ENCODE measurements at regions not wholly inside any gene's neighbourhood (a gene's known extent, or its start where the extent isn't known, plus 50 kb on each side); places are given as distances from the start of the nearest gene placed in this dataset.

DNA sequence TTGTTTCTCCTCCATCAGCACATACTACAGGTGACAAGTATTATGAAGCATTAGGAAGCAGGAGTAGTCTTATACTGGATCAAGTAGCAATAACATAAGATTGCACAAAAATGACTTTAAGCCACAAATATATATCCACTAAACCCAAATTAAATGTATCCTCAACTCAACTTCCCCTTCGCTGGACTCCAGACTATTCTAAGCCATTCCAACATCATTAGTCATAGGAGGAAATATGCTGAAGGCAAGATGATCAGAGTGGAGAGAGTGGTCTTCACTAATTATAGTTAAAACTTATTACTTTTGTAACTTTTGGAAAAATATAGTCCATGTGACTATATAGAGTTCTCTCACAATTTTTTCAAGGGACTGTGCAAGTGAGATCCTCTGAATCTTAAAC is 390.7 kb upstream of the ZP4 start:
- H3K27me3 Mint-ChIP-seq (ENCODE audit: low read depth), result no peaks in the 10 kb centered on the region
- peaks cover 4% of the 10 kb centered on the region; the same call in 1 of the 2 replicates for H3K4me1 Mint-ChIP-seq
- ChIA-PET CTCF (no interaction called here), POLR2A (no interaction called here)
- ATAC-seq, result no peak
- H3K36me3 Mint-ChIP-seq, result peaks cover 19% of the 10 kb centered on the region
- no peak overlapping the region for H3K4me3 Mint-ChIP-seq
- no peak overlapping the region for H3K27ac Mint-ChIP-seq
- TF ChIP-seq, protein P1, sequence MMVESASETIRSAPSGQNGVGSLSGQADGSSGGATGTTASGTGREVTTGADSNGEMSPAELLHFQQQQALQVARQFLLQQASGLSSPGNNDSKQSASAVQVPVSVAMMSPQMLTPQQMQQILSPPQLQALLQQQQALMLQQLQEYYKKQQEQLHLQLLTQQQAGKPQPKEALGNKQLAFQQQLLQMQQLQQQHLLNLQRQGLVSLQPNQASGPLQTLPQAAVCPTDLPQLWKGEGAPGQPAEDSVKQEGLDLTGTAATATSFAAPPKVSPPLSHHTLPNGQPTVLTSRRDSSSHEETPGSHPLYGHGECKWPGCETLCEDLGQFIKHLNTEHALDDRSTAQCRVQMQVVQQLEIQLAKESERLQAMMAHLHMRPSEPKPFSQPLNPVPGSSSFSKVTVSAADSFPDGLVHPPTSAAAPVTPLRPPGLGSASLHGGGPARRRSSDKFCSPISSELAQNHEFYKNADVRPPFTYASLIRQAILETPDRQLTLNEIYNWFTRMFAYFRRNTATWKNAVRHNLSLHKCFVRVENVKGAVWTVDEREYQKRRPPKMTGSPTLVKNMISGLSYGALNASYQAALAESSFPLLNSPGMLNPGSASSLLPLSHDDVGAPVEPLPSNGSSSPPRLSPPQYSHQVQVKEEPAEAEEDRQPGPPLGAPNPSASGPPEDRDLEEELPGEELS (CRISPR knock-in tag; IDR thresholded peaks at IDR 0.05), result no peak
- TF ChIP-seq, protein P2, sequence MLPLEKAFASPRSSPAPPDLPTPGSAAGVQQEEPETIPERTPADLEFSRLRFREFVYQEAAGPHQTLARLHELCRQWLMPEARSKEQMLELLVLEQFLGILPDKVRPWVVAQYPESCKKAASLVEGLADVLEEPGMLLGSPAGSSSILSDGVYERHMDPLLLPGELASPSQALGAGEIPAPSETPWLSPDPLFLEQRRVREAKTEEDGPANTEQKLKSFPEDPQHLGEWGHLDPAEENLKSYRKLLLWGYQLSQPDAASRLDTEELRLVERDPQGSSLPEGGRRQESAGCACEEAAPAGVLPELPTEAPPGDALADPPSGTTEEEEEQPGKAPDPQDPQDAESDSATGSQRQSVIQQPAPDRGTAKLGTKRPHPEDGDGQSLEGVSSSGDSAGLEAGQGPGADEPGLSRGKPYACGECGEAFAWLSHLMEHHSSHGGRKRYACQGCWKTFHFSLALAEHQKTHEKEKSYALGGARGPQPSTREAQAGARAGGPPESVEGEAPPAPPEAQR (CRISPR knock-in tag; IDR thresholded peaks at IDR 0.05), result no peak
- TF ChIP-seq, protein P3, sequence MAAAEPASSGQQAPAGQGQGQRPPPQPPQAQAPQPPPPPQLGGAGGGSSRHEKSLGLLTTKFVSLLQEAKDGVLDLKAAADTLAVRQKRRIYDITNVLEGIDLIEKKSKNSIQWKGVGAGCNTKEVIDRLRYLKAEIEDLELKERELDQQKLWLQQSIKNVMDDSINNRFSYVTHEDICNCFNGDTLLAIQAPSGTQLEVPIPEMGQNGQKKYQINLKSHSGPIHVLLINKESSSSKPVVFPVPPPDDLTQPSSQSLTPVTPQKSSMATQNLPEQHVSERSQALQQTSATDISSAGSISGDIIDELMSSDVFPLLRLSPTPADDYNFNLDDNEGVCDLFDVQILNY (CRISPR knock-in tag; IDR thresholded peaks at IDR 0.05), result no peak
- TF ChIP-seq, protein P4, sequence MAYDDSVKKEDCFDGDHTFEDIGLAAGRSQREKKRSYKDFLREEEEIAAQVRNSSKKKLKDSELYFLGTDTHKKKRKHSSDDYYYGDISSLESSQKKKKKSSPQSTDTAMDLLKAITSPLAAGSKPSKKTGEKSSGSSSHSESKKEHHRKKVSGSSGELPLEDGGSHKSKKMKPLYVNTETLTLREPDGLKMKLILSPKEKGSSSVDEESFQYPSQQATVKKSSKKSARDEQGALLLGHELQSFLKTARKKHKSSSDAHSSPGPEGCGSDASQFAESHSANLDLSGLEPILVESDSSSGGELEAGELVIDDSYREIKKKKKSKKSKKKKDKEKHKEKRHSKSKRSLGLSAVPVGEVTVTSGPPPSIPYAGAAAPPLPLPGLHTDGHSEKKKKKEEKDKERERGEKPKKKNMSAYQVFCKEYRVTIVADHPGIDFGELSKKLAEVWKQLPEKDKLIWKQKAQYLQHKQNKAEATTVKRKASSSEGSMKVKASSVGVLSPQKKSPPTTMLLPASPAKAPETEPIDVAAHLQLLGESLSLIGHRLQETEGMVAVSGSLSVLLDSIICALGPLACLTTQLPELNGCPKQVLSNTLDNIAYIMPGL (CRISPR knock-in tag; IDR thresholded peaks at IDR 0.05), result no peak
- TF ChIP-seq FOXK1 (CRISPR knock-in tag; IDR thresholded peaks at IDR 0.05) (no peak), NFE2L1 (CRISPR knock-in tag; IDR thresholded peaks at IDR 0.05) (no peak), GTF2I (CRISPR knock-in tag; conservative IDR thresholded peaks at IDR 0.05) (no peak), ETV6 (CRISPR knock-in tag; IDR thresholded peaks at IDR 0.05) (no peak), NFATC4 (CRISPR knock-in tag; IDR thresholded peaks at IDR 0.05) (no peak), ELF4 (CRISPR knock-in tag; IDR thresholded peaks at IDR 0.05; ENCODE audit: low read depth) (no peak), SP1 (CRISPR knock-in tag; conservative IDR thresholded peaks at IDR 0.05) (no peak), GABPB1 (CRISPR knock-in tag; IDR thresholded peaks at IDR 0.05) (no peak), TEAD4 (CRISPR knock-in tag; IDR thresholded peaks at IDR 0.05) (no peak), ZNF232 (CRISPR knock-in tag; IDR thresholded peaks at IDR 0.05) (no peak), JAZF1 (CRISPR knock-in tag; IDR thresholded peaks at IDR 0.05) (no peak), RELA (CRISPR knock-in tag; IDR thresholded peaks at IDR 0.05; ENCODE audit: borderline replicate concordance) (no peak)
- TF ChIP-seq, protein P5, sequence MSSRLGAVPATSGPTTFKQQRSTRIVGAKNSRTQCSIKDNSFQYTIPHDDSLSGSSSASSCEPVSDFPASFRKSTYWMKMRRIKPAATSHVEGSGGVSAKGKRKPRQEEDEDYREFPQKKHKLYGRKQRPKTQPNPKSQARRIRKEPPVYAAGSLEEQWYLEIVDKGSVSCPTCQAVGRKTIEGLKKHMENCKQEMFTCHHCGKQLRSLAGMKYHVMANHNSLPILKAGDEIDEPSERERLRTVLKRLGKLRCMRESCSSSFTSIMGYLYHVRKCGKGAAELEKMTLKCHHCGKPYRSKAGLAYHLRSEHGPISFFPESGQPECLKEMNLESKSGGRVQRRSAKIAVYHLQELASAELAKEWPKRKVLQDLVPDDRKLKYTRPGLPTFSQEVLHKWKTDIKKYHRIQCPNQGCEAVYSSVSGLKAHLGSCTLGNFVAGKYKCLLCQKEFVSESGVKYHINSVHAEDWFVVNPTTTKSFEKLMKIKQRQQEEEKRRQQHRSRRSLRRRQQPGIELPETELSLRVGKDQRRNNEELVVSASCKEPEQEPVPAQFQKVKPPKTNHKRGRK (CRISPR knock-in tag; IDR thresholded peaks at IDR 0.05; ENCODE audit: borderline replicate concordance), result no peak
- TF ChIP-seq, protein P6, sequence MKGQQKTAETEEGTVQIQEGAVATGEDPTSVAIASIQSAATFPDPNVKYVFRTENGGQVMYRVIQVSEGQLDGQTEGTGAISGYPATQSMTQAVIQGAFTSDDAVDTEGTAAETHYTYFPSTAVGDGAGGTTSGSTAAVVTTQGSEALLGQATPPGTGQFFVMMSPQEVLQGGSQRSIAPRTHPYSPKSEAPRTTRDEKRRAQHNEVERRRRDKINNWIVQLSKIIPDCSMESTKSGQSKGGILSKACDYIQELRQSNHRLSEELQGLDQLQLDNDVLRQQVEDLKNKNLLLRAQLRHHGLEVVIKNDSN (CRISPR knock-in tag; IDR thresholded peaks at IDR 0.05), result no peak
- TF ChIP-seq, protein P7, sequence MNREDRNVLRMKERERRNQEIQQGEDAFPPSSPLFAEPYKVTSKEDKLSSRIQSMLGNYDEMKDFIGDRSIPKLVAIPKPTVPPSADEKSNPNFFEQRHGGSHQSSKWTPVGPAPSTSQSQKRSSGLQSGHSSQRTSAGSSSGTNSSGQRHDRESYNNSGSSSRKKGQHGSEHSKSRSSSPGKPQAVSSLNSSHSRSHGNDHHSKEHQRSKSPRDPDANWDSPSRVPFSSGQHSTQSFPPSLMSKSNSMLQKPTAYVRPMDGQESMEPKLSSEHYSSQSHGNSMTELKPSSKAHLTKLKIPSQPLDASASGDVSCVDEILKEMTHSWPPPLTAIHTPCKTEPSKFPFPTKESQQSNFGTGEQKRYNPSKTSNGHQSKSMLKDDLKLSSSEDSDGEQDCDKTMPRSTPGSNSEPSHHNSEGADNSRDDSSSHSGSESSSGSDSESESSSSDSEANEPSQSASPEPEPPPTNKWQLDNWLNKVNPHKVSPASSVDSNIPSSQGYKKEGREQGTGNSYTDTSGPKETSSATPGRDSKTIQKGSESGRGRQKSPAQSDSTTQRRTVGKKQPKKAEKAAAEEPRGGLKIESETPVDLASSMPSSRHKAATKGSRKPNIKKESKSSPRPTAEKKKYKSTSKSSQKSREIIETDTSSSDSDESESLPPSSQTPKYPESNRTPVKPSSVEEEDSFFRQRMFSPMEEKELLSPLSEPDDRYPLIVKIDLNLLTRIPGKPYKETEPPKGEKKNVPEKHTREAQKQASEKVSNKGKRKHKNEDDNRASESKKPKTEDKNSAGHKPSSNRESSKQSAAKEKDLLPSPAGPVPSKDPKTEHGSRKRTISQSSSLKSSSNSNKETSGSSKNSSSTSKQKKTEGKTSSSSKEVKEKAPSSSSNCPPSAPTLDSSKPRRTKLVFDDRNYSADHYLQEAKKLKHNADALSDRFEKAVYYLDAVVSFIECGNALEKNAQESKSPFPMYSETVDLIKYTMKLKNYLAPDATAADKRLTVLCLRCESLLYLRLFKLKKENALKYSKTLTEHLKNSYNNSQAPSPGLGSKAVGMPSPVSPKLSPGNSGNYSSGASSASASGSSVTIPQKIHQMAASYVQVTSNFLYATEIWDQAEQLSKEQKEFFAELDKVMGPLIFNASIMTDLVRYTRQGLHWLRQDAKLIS (CRISPR knock-in tag; IDR thresholded peaks at IDR 0.05; ENCODE audit: borderline replicate concordance), result no peak
- TF ChIP-seq, protein P8, sequence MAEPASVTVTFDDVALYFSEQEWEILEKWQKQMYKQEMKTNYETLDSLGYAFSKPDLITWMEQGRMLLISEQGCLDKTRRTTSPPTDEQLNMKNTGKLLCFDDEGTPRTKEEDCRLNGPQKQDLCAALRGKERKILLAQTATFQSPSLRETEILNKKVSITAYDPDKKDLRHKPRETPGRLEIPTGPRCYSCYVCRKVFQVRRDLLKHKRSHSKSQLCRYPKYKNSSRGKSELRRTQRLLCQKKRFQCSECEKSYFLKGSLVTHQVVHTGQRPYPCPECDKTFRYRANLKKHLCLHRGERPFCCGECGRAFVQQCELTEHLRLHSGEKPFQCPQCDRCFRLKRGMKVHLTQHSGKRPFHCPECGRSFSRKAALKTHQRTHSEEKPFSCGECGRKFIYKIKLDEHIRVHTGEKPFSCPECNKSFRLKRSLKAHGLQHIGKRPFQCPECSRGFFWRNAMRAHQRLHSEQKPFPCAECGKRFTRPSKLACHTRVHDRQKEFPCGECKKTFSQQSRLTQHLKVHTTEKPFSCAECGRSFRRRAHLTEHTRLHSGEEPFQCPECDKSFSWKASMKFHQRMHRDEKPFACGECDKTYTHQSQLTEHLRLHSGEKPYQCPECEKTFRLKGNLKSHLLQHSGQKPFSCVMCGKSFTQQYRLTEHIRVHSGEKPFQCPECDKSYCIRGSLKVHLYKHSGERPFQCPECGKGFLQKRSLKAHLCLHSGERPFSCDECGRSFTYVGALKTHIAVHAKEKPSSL (CRISPR knock-in tag; conservative IDR thresholded peaks at IDR 0.05), result no peak
- DNase-seq (ENCODE audit: low spot score), result no peak
- peaks cover 29% of the 10 kb centered on the region for H3K9me3 Mint-ChIP-seq
